Mammary epithelial cell (primary cell): ENCODE measurements at regions not wholly inside any gene's neighbourhood (a gene's known extent, or its start where the extent isn't known, plus 50 kb on each side); places are given as distances from the start of the nearest gene placed in this dataset.

ENCODE experiments used
- CTCF ChIP-seq, 2 donors: IDR thresholded peaks in 1 of 2; conservative IDR thresholded peaks in 1 of 2; 2 replicates each; pipeline ENCODE4 v1.5.1; 2011 to 2012; ENCODE audit warnings: inconsistent platforms in 2 of 2, low read length in 2 of 2, mild to moderate bottlenecking in 2 of 2, control low read depth in 1 of 2, low read depth in 1 of 2; ENCODE audit not compliant: insufficient read depth in 1 of 2; ENCODE audit errors: extremely low read depth in 1 of 2
- EZH2 ChIP-seq: IDR thresholded peaks from 2 replicates; pipeline ENCODE4 v1.6.1; 2012; ENCODE audit warnings: low read length, inconsistent platforms, borderline replicate concordance

- TF ChIP-seq CTCF (conservative IDR thresholded peaks at IDR 0.05 in 1 of 2, IDR thresholded peaks at IDR 0.05 in 1 of 2; ENCODE audit: extremely low read depth in 1 of 2, insufficient read depth in 1 of 2, low read depth in 1 of 2, low read length in 2 of 2): no peak
- TF ChIP-seq EZH2: no peak
Measured at GRCh38 chrX:42106556-42106955, 183.2 kb upstream of the CASK start.
